NCI-H2227 (cell line): ENCODE measurements at regions not wholly inside any gene's neighbourhood (a gene's known extent, or its start where the extent isn't known, plus 50 kb on each side); places are given as distances from the start of the nearest gene placed in this dataset.

ENCODE experiments used
- DNase-seq: peaks from one replicate; lab custom pipeline; 2025; ENCODE audit not compliant: unreplicated experiment; lab: John Stamatoyannopoulos, UW

- no peak for DNase-seq
These were observed 203.1 kb downstream of the RAB38 start for GRCh38 chr11:87972133-87972532.

DNA sequence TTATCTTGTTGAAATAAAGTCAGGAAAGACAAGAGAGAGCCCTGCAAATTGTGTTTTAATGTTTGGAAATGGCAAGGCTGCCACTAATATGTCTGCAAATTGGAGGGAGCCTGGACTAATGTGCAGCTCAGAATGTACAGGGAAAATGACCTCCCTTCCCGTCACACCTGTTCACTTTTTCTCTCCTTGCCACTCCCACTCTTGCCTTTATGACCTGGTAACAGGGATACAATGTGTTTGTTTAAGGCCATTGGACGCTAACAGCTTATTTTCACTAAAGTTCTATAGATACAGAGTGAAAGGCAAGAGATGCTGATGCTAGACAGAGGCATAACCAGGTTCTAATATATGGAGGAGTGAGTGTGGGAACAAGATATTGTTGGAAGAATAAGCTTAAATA, 203.9 kb downstream of the RAB38 start:
- no peak for DNase-seq

- DNase-seq, result no peak
These were observed 204.5 kb downstream of the RAB38 start for GRCh38 chr11:87970762-87971161.

- DNase-seq, result no peak
These were observed 207.8 kb downstream of the RAB38 start for GRCh38 chr11:87967459-87967858.

GRCh38 chr11:87966694-87967093, 208.5 kb downstream of the RAB38 start:
- DNase-seq, result no peak

DNA sequence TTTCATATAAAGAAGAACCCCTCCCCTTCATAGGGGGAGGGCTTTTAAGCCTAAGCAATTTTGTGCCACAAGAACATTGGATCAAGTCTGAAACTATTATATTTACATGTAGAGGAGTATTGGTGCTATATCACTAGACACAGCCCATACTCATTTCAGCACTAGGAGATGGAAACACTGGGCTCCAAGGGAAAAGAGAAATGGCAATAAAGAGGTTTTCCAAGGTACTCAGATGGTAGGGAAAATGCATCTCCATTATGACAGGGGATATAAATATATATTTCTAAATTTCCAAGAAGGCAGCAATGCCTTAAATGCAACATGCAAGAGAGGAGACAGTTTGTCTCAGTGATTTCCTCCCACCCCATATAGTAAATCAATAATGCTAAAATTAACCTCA, 209.0 kb downstream of the RAB38 start:
- DNase-seq, result no peak

GRCh38 chr11:87961606-87962005, 213.6 kb downstream of the RAB38 start:
- no peak for DNase-seq

- no peak for DNase-seq
These were observed 217.3 kb downstream of the RAB38 start for GRCh38 chr11:87957961-87958360.

GRCh38 chr11:87954476-87954875, 220.8 kb downstream of the RAB38 start:
- no peak for DNase-seq

DNA sequence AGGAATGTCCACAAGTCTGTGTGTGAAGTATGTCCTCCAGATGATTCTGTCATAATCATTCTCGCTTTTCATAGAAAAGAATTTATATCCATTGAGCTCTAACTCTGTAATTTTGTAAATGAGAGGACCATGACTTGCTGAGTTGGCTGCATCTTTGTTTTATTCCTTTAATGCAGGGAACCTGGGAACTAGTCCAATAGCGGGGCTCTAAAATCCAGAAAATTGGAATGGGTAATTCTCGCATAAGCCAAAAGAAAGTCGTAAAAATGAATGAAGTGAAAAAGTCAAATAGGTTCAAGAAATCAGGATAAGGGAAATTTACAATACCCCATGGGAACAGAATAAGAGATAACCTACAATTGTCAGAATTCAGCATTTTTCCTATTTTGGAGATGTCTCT, 232.5 kb downstream of the RAB38 start:
- no peak for DNase-seq

- no peak for DNase-seq
These were observed 241.1 kb downstream of the RAB38 start for GRCh38 chr11:87934182-87934581.

GRCh38 chr11:87926250-87926970, 248.8 kb downstream of the RAB38 start:
- DNase-seq, result no peak

DNA sequence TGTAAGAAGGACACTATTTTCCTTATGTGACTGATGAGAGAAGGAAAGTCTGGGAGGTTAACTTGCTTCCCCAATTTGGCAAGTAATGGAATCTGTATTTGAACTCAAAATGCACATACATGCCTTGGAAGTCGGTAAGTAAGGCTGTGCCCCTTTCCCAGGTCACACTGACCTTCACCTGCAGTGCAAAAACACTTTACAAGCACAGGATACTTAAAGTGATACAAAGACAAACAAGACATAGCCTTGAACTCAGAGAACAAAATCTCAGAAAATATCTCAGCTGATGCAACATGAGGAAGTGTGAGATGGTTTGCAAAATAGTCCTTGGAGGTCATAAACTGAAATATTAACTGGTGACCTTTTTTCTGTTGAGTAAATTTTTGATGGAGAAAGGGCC, 251.1 kb downstream of the RAB38 start:
- no peak for DNase-seq

GRCh38 chr11:87917111-87917510, 258.1 kb downstream of the RAB38 start:
- no peak for DNase-seq

- no peak for DNase-seq
These were observed 266.1 kb downstream of the RAB38 start for GRCh38 chr11:87909178-87909577.

DNA sequence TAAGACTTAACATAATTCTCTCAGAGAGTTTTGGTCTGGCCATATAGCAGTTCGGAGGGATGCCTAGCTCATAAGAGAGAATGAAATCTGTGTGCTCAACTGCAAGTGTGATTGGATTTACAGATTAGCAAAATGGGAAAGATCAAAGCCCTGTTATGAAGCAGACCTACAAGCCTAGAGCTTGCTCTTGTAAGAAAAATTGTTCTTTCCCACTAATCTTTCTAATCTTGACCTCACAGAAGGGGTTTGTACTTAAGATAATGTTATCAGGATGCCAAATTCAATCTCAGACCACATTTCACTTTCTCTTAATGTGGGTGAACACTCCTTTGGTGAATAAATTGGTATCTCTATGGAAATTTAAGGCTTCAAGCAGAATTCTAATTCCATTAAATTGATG, 267.2 kb downstream of the RAB38 start:
- no peak for DNase-seq

GRCh38 chr11:87903345-87903744, 271.9 kb downstream of the RAB38 start:
- DNase-seq, result no peak

- DNase-seq, result no peak
These were observed 273.9 kb downstream of the RAB38 start for GRCh38 chr11:87901341-87901740.

DNA sequence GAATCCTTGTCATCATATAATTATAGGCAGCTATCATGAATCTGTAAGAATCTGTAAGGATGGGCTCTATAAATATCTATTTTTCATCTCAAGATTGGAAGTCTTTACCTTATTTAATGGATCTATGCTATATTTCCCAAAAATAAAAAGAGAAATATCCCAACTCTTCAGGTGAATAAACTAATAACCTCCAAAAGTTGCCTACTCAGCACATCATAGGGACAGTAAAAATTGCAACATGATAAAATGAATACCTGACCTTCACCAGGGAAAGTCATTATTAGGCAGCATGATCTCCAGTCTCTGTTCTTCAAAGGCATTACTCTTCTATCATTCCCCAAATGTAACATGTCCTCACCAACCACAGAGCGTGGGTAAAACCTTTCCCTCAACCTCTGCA, 277.3 kb downstream of the RAB38 start:
- DNase-seq, result no peak

GRCh38 chr11:87897071-87897470, 278.2 kb downstream of the RAB38 start:
- no peak for DNase-seq

DNA sequence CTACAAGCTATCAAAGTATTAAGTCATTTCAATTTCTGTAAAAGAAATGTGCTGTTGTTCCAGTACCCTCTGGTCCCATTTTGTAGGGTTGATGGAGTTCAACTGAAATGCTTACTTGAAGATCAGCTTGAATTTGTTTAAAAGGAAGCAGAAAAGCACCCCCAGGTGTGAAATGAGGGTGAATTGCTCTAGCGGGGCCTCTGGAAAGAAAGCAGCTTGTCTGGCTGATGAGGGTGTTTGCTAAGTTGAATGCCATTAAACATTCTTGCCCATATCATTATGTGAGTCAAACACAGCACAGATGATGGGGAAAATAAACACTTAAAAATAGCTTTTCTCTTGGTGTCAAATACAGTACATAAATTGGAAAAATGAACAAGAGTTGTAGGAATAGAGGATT, 280.3 kb downstream of the RAB38 start:
- peak; percentile 23 for DNase-seq

DNA sequence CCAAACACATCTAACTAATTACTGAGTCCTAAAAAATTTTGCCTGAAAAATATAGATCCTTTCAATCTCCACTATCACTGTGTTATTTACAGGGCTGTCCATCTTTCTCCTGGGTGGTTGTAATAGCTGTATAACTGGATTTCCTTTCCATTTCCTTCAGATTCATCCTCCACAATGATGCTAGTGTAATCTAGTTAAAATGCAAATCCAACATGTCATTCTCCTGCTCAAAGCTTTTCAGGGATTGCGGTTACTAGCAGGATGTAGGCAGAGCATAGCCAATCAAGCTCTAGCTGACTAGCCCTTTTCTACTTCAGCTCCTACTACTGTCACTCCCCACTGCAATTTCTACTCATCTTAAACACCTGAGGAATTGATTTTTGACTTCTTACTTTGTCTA, 283.0 kb downstream of the RAB38 start:
- DNase-seq, result no peak

DNA sequence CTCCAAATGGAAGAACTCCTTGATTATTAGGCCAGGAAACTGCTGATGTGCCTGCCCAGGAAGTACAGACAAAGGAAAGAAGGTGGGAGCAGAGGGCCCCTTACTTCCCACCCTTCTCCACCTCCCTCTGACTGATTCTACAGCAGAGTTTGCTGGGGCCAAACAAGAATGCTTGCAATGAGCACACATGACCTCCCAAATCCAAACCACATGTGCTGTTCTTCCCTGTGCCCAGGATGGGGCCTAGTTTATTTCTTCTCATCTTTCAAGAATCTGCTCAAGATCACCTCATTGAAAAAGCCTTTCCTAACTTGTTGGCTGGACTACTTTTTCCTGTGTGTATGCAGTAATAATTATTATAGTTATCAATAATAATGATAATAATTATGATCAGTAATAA, 286.1 kb downstream of the RAB38 start:
- DNase-seq, result no peak
